Ishikawa (cell line): ENCODE measurements at regions not wholly inside any gene's neighbourhood (a gene's known extent, or its start where the extent isn't known, plus 50 kb on each side); places are given as distances from the start of the nearest gene placed in this dataset.

Source experiments
- CEBPB ChIP-seq: IDR thresholded peaks from 2 replicates; pipeline ENCODE4 v1.6.1; 2012
- CREB1 ChIP-seq: IDR thresholded peaks from 2 replicates; pipeline ENCODE4 v1.6.1; 2012; ENCODE audit warnings: low read depth
- EGR1 ChIP-seq: IDR thresholded peaks from 2 replicates; pipeline ENCODE4 v1.6.1; 2012
- EP300 ChIP-seq: IDR thresholded peaks from 2 replicates; pipeline ENCODE4 v1.6.1; 2012; ENCODE audit warnings: borderline replicate concordance
- FOXM1 ChIP-seq: IDR thresholded peaks from 2 replicates; pipeline ENCODE4 v1.6.1; 2012; ENCODE audit warnings: low read depth, borderline replicate concordance
- NFIC ChIP-seq: IDR thresholded peaks from 2 replicates; pipeline ENCODE4 v1.6.1; 2012
- RAD21 ChIP-seq: IDR thresholded peaks from 2 replicates; pipeline ENCODE4 v1.6.1; 2012; ENCODE audit warnings: low read depth
- TAF1 ChIP-seq: IDR thresholded peaks from 2 replicates; pipeline ENCODE4 v1.6.1; 2012; ENCODE audit warnings: low read depth, mild to moderate bottlenecking
- TCF12 ChIP-seq: IDR thresholded peaks from 2 replicates; pipeline ENCODE4 v1.6.1; 2012; ENCODE audit warnings: low read depth
- TEAD4 ChIP-seq: IDR thresholded peaks from 2 replicates; pipeline ENCODE4 v1.6.1; 2012
- YY1 ChIP-seq: IDR thresholded peaks from 2 replicates; pipeline ENCODE4 v1.6.1; 2012; ENCODE audit warnings: low read depth
- ZBTB7A ChIP-seq: IDR thresholded peaks from 2 replicates; pipeline ENCODE4 v1.6.1; 2012; ENCODE audit warnings: low read depth
- TF ChIP-seq, protein P1 (sequence below): IDR thresholded peaks from 2 replicates; pipeline ENCODE4 v1.6.1; 2012; ENCODE audit warnings: low read depth, mild to moderate bottlenecking
- TF ChIP-seq, protein P2 (sequence below): IDR thresholded peaks from 2 replicates; pipeline ENCODE4 v1.6.1; 2012
- TF ChIP-seq, protein P3 (sequence below): IDR thresholded peaks from 2 replicates; pipeline ENCODE4 v1.6.1; 2012

DNA sequence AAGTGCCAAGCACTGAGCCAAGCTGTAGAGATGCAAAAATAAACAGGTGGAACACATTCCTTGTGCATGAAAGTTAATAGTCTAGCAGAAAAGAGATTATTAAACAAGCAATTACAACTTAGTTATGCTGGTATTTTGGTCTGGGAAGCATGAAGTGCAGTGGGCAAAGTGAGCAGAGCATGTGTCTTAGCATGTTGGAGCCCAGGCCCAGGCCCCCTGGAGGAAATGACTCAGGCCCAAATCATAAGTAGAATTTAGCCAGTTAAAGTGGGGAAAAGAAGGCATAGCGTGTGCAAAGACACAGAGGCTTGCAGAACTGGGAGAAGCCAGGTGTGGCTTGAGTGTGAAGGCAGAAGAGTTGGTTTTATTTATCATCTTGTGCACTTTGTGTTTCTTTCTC lies 163.8 kb upstream of the ATP11B start:
- TF ChIP-seq, protein P1, sequence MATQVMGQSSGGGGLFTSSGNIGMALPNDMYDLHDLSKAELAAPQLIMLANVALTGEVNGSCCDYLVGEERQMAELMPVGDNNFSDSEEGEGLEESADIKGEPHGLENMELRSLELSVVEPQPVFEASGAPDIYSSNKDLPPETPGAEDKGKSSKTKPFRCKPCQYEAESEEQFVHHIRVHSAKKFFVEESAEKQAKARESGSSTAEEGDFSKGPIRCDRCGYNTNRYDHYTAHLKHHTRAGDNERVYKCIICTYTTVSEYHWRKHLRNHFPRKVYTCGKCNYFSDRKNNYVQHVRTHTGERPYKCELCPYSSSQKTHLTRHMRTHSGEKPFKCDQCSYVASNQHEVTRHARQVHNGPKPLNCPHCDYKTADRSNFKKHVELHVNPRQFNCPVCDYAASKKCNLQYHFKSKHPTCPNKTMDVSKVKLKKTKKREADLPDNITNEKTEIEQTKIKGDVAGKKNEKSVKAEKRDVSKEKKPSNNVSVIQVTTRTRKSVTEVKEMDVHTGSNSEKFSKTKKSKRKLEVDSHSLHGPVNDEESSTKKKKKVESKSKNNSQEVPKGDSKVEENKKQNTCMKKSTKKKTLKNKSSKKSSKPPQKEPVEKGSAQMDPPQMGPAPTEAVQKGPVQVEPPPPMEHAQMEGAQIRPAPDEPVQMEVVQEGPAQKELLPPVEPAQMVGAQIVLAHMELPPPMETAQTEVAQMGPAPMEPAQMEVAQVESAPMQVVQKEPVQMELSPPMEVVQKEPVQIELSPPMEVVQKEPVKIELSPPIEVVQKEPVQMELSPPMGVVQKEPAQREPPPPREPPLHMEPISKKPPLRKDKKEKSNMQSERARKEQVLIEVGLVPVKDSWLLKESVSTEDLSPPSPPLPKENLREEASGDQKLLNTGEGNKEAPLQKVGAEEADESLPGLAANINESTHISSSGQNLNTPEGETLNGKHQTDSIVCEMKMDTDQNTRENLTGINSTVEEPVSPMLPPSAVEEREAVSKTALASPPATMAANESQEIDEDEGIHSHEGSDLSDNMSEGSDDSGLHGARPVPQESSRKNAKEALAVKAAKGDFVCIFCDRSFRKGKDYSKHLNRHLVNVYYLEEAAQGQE, result no peak
- no peak for TF ChIP-seq CEBPB
- TF ChIP-seq ZBTB7A, result no peak
- TF ChIP-seq TEAD4, result no peak
- no peak for TF ChIP-seq NFIC
- TF ChIP-seq CREB1, result no peak
- no peak for TF ChIP-seq FOXM1
- no peak for TF ChIP-seq EGR1
- TF ChIP-seq RAD21, result no peak
- no peak for TF ChIP-seq TCF12
- no peak for TF ChIP-seq EP300
- no peak for TF ChIP-seq YY1

DNA sequence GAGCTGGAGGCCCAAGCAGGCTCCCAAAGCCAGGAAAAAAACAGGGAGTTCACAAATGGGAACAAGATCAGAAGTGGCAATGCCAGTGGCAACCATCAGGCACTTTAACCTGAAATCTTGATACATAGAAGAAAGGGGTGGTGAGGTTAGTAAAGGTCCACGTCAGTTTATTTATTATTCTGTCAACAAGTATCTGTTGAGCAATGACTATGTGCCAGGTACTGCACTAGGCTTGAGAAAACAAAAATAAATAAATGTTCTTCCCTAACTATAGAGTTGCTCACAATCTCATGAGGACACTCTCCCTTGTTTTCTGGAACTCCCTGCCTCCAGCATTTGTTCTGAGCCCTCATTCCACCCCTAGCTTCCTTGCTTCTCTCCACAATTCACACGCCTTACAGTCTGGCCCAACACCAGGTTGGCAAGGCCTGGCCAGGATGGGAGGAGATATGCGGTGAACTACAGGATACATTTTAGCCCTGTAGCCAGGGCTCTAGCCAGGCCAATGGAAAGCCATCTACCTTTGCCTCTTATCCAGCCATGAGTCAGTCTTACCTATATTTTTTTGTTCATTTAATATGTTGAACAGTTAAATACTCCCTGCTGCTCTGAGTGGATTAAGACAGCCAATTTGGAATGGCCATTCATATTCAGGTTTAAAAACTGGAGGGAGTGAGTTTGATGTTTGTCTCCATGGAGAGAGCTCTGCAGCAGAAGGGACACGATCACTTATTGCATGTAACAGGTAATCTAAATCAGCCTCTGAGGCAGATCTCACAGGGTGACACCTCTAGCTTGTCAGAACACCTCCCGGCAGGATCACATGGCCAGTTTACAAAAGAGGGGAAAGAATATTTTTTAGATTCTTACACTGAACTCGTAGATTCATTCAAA lies 161.9 kb upstream of the ATP11B start:
- TF ChIP-seq EGR1 (no peak), CEBPB (no peak)
- TF ChIP-seq, protein P2, sequence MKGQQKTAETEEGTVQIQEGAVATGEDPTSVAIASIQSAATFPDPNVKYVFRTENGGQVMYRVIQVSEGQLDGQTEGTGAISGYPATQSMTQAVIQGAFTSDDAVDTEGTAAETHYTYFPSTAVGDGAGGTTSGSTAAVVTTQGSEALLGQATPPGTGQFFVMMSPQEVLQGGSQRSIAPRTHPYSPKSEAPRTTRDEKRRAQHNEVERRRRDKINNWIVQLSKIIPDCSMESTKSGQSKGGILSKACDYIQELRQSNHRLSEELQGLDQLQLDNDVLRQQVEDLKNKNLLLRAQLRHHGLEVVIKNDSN, result no peak

DNA sequence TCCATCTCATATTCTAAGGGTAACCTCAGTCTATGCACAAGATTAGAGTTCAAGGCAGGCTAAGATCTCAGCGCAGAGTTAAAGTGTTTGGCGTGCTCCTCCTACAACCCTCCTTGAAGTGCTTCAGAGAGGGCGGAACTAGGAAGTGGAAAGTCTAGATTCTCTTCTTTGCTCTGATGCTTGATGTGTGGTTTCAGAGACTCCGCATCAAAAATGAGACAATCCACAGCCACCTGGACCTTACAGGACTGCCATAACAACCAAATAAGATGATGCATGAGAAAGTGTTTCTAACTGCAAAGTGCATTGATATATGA lies 161.3 kb upstream of the ATP11B start:
- no peak for TF ChIP-seq TEAD4

DNA sequence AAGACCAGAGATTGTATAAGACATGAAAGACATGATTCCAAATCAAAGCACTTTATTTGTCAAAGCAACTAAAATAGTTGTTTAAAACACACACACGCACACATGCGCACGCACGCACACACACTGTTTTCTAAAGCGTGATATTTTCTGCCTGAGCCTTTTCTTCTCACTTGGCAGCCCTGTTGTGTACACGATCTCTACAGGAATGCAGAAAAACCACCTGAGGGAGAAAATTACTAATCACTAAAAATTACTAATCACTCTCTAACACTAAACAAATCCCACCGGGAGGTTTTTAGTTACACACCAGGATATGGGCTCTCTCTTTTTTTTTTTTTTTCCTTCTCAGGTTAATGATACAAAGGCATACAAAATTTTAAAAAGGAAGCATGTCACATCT lies 160.1 kb upstream of the ATP11B start:
- TF ChIP-seq, protein P1, result no peak
- TF ChIP-seq TEAD4 (no peak), RAD21 (no peak), ZBTB7A (no peak), NFIC (no peak), EGR1 (no peak), EP300 (no peak), FOXM1 (no peak), CREB1 (no peak), TAF1 (no peak), YY1 (no peak), CEBPB (no peak), TCF12 (no peak)
- TF ChIP-seq, protein P3, sequence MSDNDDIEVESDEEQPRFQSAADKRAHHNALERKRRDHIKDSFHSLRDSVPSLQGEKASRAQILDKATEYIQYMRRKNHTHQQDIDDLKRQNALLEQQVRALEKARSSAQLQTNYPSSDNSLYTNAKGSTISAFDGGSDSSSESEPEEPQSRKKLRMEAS, result no peak
- TF ChIP-seq, protein P2, result no peak

DNA sequence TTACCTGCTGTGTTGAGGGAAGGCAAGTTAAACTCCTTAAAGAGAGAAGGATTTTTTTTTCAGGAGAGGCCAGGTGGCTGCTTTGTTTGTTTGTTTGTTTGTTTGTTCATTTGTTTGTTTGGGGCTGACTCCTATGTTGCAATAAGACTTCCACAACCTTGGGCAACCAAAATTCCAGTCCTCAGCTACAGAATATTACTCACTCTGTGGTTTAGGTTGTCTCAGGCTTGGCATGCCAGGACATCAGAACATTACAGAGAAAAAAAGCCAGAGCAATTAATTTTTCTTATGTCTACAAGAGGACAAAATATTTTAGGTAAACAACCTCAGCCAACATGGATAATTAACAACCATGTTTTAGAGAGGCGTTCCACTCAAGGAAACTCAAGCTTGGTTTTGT lies 156.7 kb upstream of the ATP11B start:
- TF ChIP-seq CREB1 (no peak), EGR1 (no peak), RAD21 (no peak), NFIC (no peak), YY1 (no peak), ZBTB7A (no peak), TEAD4 (no peak), CEBPB (no peak), TAF1 (no peak)
- TF ChIP-seq, protein P1, result no peak
